Motor neuron (in vitro differentiated cells): ENCODE measurements at regions not wholly inside any gene's neighbourhood (a gene's known extent, or its start where the extent isn't known, plus 50 kb on each side); places are given as distances from the start of the nearest gene placed in this dataset.
"Not testable (repeated sequence)": the region's sequence is repeated elsewhere in the genome, so short reads cannot be mapped to it uniquely, and the experiment has no call there.

ENCODE experiments used
- ATAC-seq, 8 experiments: fragments of 200-7000 bp; cut with Tn5 transposase; replicated peaks in 6 of 8; 2 replicates each; pipeline ENCODE4 v1.8.0; 2021; ENCODE audit warnings: mild to moderate bottlenecking in 8 of 8, moderate library complexity in 8 of 8
- H3K27ac ChIP-seq, 2 donors: fragments of 250-450 bp; sonication (Bioruptor Pico); 2 replicates each; pipeline ENCODE4 v1.9.0; 2021; ENCODE audit warnings: antibody characterized with exemption in 2 of 2, mild to moderate bottlenecking in 2 of 2, moderate library complexity in 1 of 2
- H3K4me1 ChIP-seq, 2 donors: fragments of 250-450 bp; sonication (Bioruptor Pico); replicated peaks in 1 of 2; 2 replicates each; pipeline ENCODE4 v1.6.1; 2021; ENCODE audit warnings: antibody characterized with exemption in 2 of 2, mild to moderate bottlenecking in 2 of 2, moderate library complexity in 1 of 2
- H3K4me3 ChIP-seq, 5 donors: fragments of 250-450 bp; sonication (Bioruptor Pico); 2 replicates each; pipeline ENCODE4 v1.9.0; 2021; ENCODE audit warnings: antibody characterized with exemption in 5 of 5, mild to moderate bottlenecking in 5 of 5, moderate library complexity in 4 of 5
- WGBS, 10 experiments: fragments of 450-650 bp; shearing (Covaris generic); methylation state at CpG; one replicate each; pipeline ENCODE4 v1.0.0; 2022; 5-methylcytosine and 5-hydroxymethylcytosine counted together
- in situ Hi-C, 9 experiments: fragments of 400-800 bp; cut with MboI; loops; one replicate each; pipeline ENCODE4 v1.15.0; 2021; ENCODE audit warnings: low sequenced_read_pairs in 9 of 9, low pct_unique_long_range_greater_than_20kb in 2 of 9; ENCODE audit not compliant: unreplicated experiment in 9 of 9

DNA sequence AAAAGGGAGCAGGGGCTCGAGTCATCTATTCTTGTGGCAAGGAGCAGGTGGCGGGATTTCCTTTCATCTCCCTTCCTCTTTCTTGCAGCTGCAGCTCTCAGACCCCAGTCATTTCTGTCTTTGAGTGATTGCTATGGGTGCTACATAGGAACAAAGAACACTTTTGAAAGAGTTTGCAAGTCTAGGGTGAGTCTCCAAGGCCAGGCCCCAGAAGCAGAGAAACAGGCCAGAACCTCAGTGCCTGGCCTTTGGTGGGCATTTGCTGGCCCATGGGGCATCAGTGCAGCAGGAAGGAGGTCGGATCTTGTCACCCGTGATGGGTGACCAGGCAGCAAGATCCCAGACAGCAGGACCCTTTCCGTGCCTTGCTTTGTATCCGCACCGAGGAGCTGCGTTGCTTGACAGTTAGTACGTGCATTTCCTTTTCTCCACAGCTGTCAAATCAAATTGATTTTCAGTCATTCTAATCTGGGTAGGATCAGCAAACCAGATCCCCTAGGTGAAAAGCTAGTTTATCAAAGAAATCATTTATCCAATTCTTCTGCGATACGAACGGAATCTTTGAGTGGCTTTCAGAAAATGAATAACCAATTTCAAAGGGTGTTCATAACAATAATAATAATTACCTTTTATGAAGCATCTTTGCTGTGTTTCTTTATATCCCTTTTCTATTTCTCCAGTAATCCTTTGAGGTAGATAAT, 244.6 kb upstream of the MAF start:
- no peaks in the 10 kb centered on the region for H3K4me1 ChIP-seq
- 63 to 100% (median 85%) methylated on average over 1 to 12 of the region's 12 CpGs; no CpG with 5 or more reads in 1 of the 10 experiments for WGBS, 10 experiments
- H3K4me3 ChIP-seq = no peak overlapping the region
- H3K27ac ChIP-seq = no peak overlapping the region
- in situ Hi-C loops = no loop called here
- no peak for ATAC-seq

GRCh38 chr16:79844603-79845002, 244.1 kb upstream of the MAF start:
- no peak for ATAC-seq
- H3K27ac ChIP-seq = no peak overlapping the region
- in situ Hi-C loops = no loop called here
- no peak overlapping the region for H3K4me3 ChIP-seq
- WGBS, 10 experiments = 25 to 100% (median 67%) methylated on average over 1 to 2 of the region's 3 CpGs; no CpG with 5 or more reads in 6 of the 10 experiments
- H3K4me1 ChIP-seq = no peaks in the 10 kb centered on the region

DNA sequence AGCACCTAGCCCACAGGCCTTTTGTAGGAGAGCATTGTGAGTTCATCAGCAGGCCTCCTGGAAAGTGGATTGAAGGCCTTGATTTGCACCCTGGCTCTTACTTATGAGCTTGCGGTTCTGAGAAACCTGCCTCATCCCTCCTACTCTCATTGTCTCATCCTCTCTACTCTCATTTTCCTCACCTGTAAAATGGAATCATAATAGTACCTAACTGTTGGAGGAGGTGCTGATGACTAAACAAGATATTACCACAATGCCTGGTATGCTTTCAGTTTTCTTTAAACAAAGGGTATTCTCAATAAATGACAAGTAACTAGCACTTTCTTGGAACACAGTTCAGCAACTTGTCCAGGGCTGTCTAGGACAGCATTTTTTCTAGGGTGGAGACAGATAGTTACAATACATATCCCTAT, 243.1 kb upstream of the MAF start:
- Histone ChIP-seq H3K4me1 (no peaks in the 10 kb centered on the region), H3K27ac (no peak overlapping the region), H3K4me3 (no peak overlapping the region)
- no peak for ATAC-seq
- in situ Hi-C loops = no loop called here
- 86 to 100% (median 90%) methylated on average over 1 of the region's 1 CpG; no CpG with 5 or more reads in 7 of the 10 experiments for WGBS, 10 experiments

- ATAC-seq = no peak
- H3K4me1 ChIP-seq = no peaks in the 10 kb centered on the region
- H3K4me3 ChIP-seq = no peak overlapping the region
- H3K27ac ChIP-seq = no peak overlapping the region
- in situ Hi-C loops = no loop called here
- 41 to 100% (median 94%) methylated on average over 1 to 5 of the region's 5 CpGs; no CpG with 5 or more reads in 1 of the 10 experiments for WGBS, 10 experiments
Measured at GRCh38 chr16:79843145-79843544, 242.6 kb upstream of the MAF start.

GRCh38 chr16:79842197-79842596, 241.7 kb upstream of the MAF start:
- no peaks in the 10 kb centered on the region for H3K4me1 ChIP-seq
- ATAC-seq = no peak
- WGBS, 10 experiments = 54 to 100% (median 80%) methylated on average over 1 to 7 of the region's 7 CpGs; no CpG with 5 or more reads in 2 of the 10 experiments
- H3K27ac ChIP-seq = no peak overlapping the region
- no peak overlapping the region for H3K4me3 ChIP-seq
- in situ Hi-C loops = no loop called here

- in situ Hi-C loops = no loop called here
- H3K27ac ChIP-seq = no peak overlapping the region
- ATAC-seq = peak in 1 of 8 experiments; percentile 29
- no peak overlapping the region for H3K4me3 ChIP-seq
- WGBS, 10 experiments = 0 to 100% (median 85%) methylated on average over 1 to 8 of the region's 14 CpGs; no CpG with 5 or more reads in 3 of the 10 experiments
- no peaks in the 10 kb centered on the region for H3K4me1 ChIP-seq
Measured at GRCh38 chr16:79839466-79840341, 239.2 kb upstream of the MAF start.

DNA sequence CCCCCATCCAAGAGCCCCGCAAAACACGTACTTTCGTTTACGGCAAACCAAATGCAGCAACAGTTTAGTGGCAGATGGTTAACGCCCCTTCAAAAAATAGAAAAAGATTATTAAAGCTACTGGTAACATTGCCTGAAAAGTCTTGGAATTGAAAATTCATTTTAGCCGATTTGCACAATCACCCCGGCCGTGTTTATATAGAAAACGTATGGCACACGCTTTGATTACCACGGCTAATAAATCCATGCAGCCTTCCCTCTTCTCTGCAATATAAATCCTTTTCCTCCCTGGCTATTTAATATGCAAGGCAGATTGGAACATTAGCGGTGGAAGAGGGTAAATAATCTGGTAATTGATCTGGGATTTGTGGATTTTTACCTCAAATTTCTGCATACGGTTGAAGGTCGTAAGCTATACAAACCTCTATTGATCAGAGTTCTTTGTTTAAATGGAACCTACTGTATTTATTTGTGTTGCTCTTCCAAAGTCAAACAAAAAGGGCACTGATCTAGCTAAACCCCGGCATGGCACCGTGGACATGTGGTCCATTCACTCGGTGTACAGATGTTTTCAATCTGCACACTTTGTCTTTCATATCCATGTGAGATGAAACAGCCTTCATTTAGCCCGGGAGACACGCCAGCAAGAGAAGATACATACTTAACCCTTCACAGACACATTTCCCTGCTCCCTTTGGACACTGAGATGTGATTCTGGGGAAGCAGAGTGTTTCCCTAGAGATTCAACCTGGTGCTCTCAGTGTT, 238.1 kb upstream of the MAF start:
- Histone ChIP-seq H3K4me1 (no peaks in the 10 kb centered on the region), H3K4me3 (no peak overlapping the region), H3K27ac (no peak overlapping the region)
- peak in 3 of 8 experiments; percentile 54 to 81 (median 67) for ATAC-seq
- in situ Hi-C loops = no loop called here
- 0 to 94% (median 82%) methylated on average over 3 to 18 of the region's 19 CpGs; no CpG with 5 or more reads in 1 of the 10 experiments for WGBS, 10 experiments

GRCh38 chr16:79836144-79836543, 235.6 kb upstream of the MAF start:
- Histone ChIP-seq H3K4me1 (no peaks in the 10 kb centered on the region), H3K4me3 (no peak overlapping the region), H3K27ac (no peak overlapping the region)
- in situ Hi-C loops = no loop called here
- 50 to 100% (median 92%) methylated on average over 2 of the region's 2 CpGs; no CpG with 5 or more reads in 5 of the 10 experiments for WGBS, 10 experiments
- no peak for ATAC-seq

DNA sequence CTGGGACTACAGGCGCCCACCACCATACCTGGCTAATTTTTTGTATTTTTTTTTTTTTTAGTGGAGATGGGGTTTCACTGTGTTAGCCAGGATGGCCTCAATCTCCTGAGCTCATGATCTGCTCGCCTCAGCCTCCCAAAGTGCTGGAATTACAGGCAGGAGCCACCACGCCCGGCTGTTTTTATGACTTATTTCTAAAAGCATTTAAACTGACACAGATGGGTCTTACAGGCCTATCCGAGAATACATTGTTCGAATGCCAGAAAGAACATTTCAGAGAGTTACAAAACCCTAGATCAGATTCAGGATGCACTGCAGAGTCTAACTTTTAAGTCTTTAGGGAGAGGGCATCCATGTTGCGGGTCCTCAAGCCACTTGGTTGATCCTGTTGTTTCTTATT, 234.7 kb upstream of the MAF start:
- ATAC-seq = no peak
- 14 to 100% (median 81%) methylated on average over 1 to 7 of the region's 7 CpGs for WGBS, 10 experiments

DNA sequence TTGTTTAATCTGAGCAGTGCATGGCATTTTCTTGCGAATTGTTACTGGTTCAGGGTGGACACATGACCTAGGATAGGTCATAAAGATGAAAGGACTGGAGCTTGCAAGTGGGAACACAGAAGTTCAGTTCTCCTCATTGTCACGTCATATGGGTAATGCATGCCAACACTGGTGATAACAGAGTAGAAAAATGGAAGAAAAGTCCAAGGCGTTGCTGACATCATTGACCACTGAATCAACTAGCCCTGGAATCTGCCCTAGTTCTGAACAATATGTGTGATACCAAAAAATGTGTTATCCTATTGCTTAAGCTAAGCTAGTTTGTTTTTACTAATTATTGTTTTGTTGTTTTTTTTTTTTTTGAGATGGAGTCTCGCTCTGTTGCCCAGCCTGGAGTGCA, 234.2 kb upstream of the MAF start:
- 0 to 100% (median 74%) methylated on average over 1 to 4 of the region's 4 CpGs; no CpG with 5 or more reads in 2 of the 10 experiments for WGBS, 10 experiments
- in situ Hi-C loops = no loop called here
- ATAC-seq = no peak
- Histone ChIP-seq H3K4me1 (no peaks in the 10 kb centered on the region), H3K4me3 (no peak overlapping the region), H3K27ac (no peak overlapping the region)

More for the DNA sequence above, 234.7 kb upstream of the MAF start:
- H3K4me3 ChIP-seq = no peak overlapping the region
- H3K27ac ChIP-seq = no peak overlapping the region
- in situ Hi-C loops = no loop called here
- no peaks in the 10 kb centered on the region for H3K4me1 ChIP-seq

- in situ Hi-C loops = not testable (repeated sequence)
Measured at GRCh38 chr16:79834003-79834402, 233.5 kb upstream of the MAF start.

DNA sequence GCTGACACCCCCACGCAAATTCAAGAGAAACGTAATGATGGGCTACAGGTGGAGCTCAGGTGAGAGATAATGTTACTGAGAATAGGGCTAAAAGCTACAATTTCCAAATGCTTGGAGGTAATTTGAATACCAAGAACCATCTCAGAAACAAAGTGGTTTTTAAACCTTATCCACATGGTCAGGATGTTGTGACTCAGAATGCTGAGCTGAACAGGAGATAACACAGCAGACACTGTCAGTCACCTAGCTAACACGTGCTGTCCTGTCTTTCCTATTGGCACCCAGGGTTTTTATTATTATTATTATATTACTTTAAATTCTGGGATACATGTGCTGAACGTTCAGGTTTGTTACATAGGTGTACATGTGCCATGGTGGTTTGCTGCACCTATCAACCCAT, 233.0 kb upstream of the MAF start:
- in situ Hi-C loops = no loop called here
- no peak overlapping the region for H3K27ac ChIP-seq
- no peaks in the 10 kb centered on the region for H3K4me1 ChIP-seq
- 0 to 100% (median 70%) methylated on average over 1 to 3 of the region's 4 CpGs; no CpG with 5 or more reads in 2 of the 10 experiments for WGBS, 10 experiments
- no peak for ATAC-seq
- H3K4me3 ChIP-seq = no peak overlapping the region

More at GRCh38 chr16:79834003-79834402, 233.5 kb upstream of the MAF start:
- not testable (repeated sequence) for H3K4me1 ChIP-seq, H3K4me3 ChIP-seq, ATAC-seq, H3K27ac ChIP-seq
